GM12878 (cell line): ENCODE measurements at regions not wholly inside any gene's neighbourhood (a gene's known extent, or its start where the extent isn't known, plus 50 kb on each side); places are given as distances from the start of the nearest gene placed in this dataset.

Experiments used
- ATAC-seq: fragments of 200-7000 bp; cut with Tn5 transposase; 3 replicates; pipeline ENCODE4 v1.9.1; 2020; ENCODE audit warnings: mild to moderate bottlenecking, moderate library complexity
- BruUV-seq: library from RNA; stranded (reverse); fragments of 400-500 nt; replicated peaks from 2 replicates; lab custom pipeline; 2021; lab: Mats Ljungman, UMichigan
- CTCF ChIA-PET: fragments of 300-600 bp; sonication (Branson Sonifier 250); formaldehyde crosslinking; extraction: SDS; loops from one replicate; lab custom pipeline; 2021; ENCODE audit warnings: inconsistent platforms; lab: Yijun Ruan, JAX
- POLR2A ChIA-PET: fragments of 350-600 bp; formaldehyde crosslinking; extraction: SDS; loops from one replicate; lab custom pipeline; 2021; ENCODE audit warnings: inconsistent platforms; lab: Charles Lee
- RAD21 ChIA-PET: fragments of 300-600 bp; sonication (Branson Sonifier 250); formaldehyde crosslinking; loops from one replicate; lab custom pipeline; 2023; ENCODE audit warnings: antibody characterized with exemption; ENCODE audit not compliant: unreplicated experiment; lab: Charles Lee
- SMC1A ChIA-PET: fragments of 300-600 bp; sonication (Branson Sonifier 250); formaldehyde crosslinking; loops from one replicate; lab custom pipeline; 2023; ENCODE audit not compliant: unreplicated experiment, uncharacterized antibody; lab: Charles Lee
- DNase-seq: peaks from one replicate; pipeline ENCODE4 v3.0.0-alpha.2; 2011; ENCODE audit warnings: low read depth, low spot score
- FAIRE-seq: peaks from 3 replicates; lab custom pipeline; 2011; peaks lifted over from hg19 to GRCh38; lab: Jason Lieb, UNC
- H2AFZ ChIP-seq: 2 replicates; pipeline ENCODE4 v1.6.0; 2011; ENCODE audit warnings: low read depth, low read length, control low read depth; ENCODE audit not compliant: control insufficient read depth
- H3K27ac ChIP-seq: 2 replicates; pipeline ENCODE4 v1.5.1; 2011; ENCODE audit warnings: control low read depth; ENCODE audit not compliant: control insufficient read depth, insufficient read depth
- H3K27me3 ChIP-seq, 2 experiments: replicated peaks in 1 of 2; 2 replicates each; pipeline versions ENCODE4 v1.6.0 to v1.6.1; 2011; ENCODE audit warnings: low read length in 1 of 2; ENCODE audit not compliant: control insufficient read depth in 2 of 2, insufficient read depth in 2 of 2
- H3K36me3 ChIP-seq, 2 experiments: 2 replicates each; pipeline ENCODE4 v1.5.1; 2011; ENCODE audit warnings: low read length in 1 of 2; ENCODE audit not compliant: control insufficient read depth in 2 of 2, insufficient read depth in 2 of 2
- H3K4me1 ChIP-seq: 2 replicates; pipeline ENCODE4 v1.6.1; 2011; ENCODE audit warnings: mild to moderate bottlenecking, low read length, moderate library complexity, mixed read lengths; ENCODE audit not compliant: control insufficient read depth, insufficient read depth
- H3K4me2 ChIP-seq: 2 replicates; pipeline ENCODE4 v1.6.0; 2011; ENCODE audit warnings: control low read depth; ENCODE audit not compliant: control insufficient read depth, insufficient read depth
- H3K4me3 ChIP-seq: fragments of 200-600 bp; sonication (generic); 2 replicates; pipeline ENCODE4 v1.5.1; 2016
- H3K79me2 ChIP-seq: 2 replicates; pipeline ENCODE4 v1.6.0; 2011; ENCODE audit warnings: low read length; ENCODE audit not compliant: control insufficient read depth, insufficient read depth
- H3K9ac ChIP-seq: 2 replicates; pipeline ENCODE4 v1.8.0; 2011; ENCODE audit warnings: low read length, control low read depth, mixed read lengths; ENCODE audit not compliant: control insufficient read depth, insufficient read depth
- H3K9me3 ChIP-seq: replicated peaks from 3 replicates; pipeline ENCODE4 v1.5.1; 2011; ENCODE audit warnings: mild to moderate bottlenecking, low read length; ENCODE audit not compliant: control insufficient read depth, insufficient read depth
- H4K20me1 ChIP-seq: 2 replicates; pipeline ENCODE4 v1.6.0; 2011; ENCODE audit not compliant: control insufficient read depth, insufficient read depth
- CEBPB ChIP-seq, 2 experiments: fragments of 150-350 bp in 1 of 2; IDR thresholded peaks; 2 replicates each; pipeline ENCODE4 v1.6.1; 2012 to 2014; ENCODE audit warnings: low read depth in 2 of 2, low read length in 2 of 2, borderline replicate concordance in 1 of 2, inconsistent platforms in 1 of 2
- EZH2 ChIP-seq: IDR thresholded peaks from 2 replicates; pipeline ENCODE4 v1.6.1; 2012; ENCODE audit warnings: low read depth, mild to moderate bottlenecking, control low read depth, inconsistent platforms, low read length, borderline replicate concordance; ENCODE audit not compliant: control insufficient read depth
- GATAD2B ChIP-seq: fragments of 450-650 bp; conservative IDR thresholded peaks from 2 replicates; pipeline ENCODE4 v1.6.1; 2017; ENCODE audit warnings: low read depth, mild to moderate bottlenecking, moderate library complexity
- HDAC6 ChIP-seq: fragments of 200-600 bp; sonication (generic); IDR thresholded peaks from one replicate; pipeline ENCODE4 v1.8.0; 2017; ENCODE audit warnings: antibody characterized with exemption; ENCODE audit not compliant: unreplicated experiment
- HDGF ChIP-seq: fragments of 450-650 bp; IDR thresholded peaks from 2 replicates; pipeline ENCODE4 v1.6.1; 2016; ENCODE audit warnings: antibody characterized with exemption
- MLLT1 ChIP-seq: fragments of 450-650 bp; IDR thresholded peaks from 2 replicates; pipeline ENCODE4 v1.6.1; 2016; ENCODE audit warnings: mild to moderate bottlenecking
- MYC ChIP-seq: IDR thresholded peaks from 2 replicates; pipeline ENCODE4 v1.6.1; 2011; ENCODE audit warnings: mild to moderate bottlenecking, low read length, moderate library complexity, inconsistent platforms; ENCODE audit not compliant: insufficient read depth, insufficient replicate concordance, insufficient read length, severe bottlenecking
- NFIC ChIP-seq: IDR thresholded peaks from 2 replicates; pipeline ENCODE4 v1.6.1; 2012; ENCODE audit warnings: low read depth, mild to moderate bottlenecking, inconsistent platforms, low read length, moderate library complexity
- PAX5 ChIP-seq: IDR thresholded peaks from 2 replicates; pipeline ENCODE4 v1.6.1; 2011; ENCODE audit warnings: low read depth, low read length, borderline replicate concordance
- SMARCA5 ChIP-seq: fragments of 450-650 bp; IDR thresholded peaks from 2 replicates; pipeline ENCODE4 v1.6.1; 2017; ENCODE audit warnings: mild to moderate bottlenecking
- SREBF1 ChIP-seq: IDR thresholded peaks from 2 replicates; pipeline ENCODE4 v1.6.1; 2012; ENCODE audit warnings: mild to moderate bottlenecking, low read length
- SREBF2 ChIP-seq: IDR thresholded peaks from 2 replicates; pipeline ENCODE4 v1.6.1; 2012; ENCODE audit warnings: mild to moderate bottlenecking, low read length
- SRF ChIP-seq, 2 experiments: IDR thresholded peaks; 2 replicates each; pipeline ENCODE4 v1.6.1; 2011; ENCODE audit warnings: low read depth in 2 of 2, low read length in 2 of 2, mild to moderate bottlenecking in 1 of 2, moderate library complexity in 1 of 2
- STAT1 ChIP-seq: fragments of 450-650 bp; conservative IDR thresholded peaks from 2 replicates; pipeline ENCODE4 v1.6.1; 2014; ENCODE audit warnings: antibody characterized with exemption, mild to moderate bottlenecking
- WGBS: methylation state at CpG from one replicate; pipeline ENCODE4 v1.1.6; 2016; ENCODE audit warnings: low lambda C conversion rate; ENCODE audit not compliant: insufficient replicate concordance, insufficient coverage; ENCODE audit errors: missing lambda C conversion rate; 5-methylcytosine and 5-hydroxymethylcytosine counted together
- in situ Hi-C: fragments of 300-500 bp; cut with MboI; formaldehyde crosslinking; loops from 9 replicates; pipeline ENCODE4 v1.14.3; 2018; ENCODE audit warnings: mixed read lengths
- intact Hi-C: fragments of 100-400 bp; cut with micrococcal nuclease; formaldehyde crosslinking; loops from one replicate; pipeline ENCODE4 v1.14.2; 2022; ENCODE audit not compliant: unreplicated experiment

DNA sequence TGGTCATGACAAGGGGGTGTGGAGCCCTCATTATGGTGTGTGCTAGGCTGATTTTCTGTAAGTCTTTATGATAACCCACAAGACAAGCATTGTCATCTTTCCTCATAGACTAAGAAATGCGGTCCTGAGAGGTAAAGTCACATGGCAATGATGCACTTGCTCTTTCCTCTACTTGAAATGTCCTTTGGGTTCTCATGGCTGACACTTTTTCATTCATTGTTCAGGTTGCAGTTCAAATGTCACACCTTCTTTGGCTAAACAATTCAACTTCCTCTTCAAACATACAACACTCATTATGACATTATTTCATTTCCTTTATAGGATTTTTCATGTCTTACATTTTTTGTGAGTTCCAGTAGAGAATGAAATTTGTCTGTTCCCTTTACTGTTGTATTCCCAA, 323.6 kb upstream of the PRR16 start:
- ATAC-seq (no peak), DNase-seq (no peak), FAIRE-seq (no peak)
- ChIA-PET CTCF (no interaction called here), RAD21 (no interaction called here), SMC1A (no interaction called here), POLR2A (no interaction called here)
- Histone ChIP-seq H3K4me2 (no peak overlapping the region), H3K9ac (no peak overlapping the region), H3K27me3 (no peaks in the 10 kb centered on the region), H3K27ac (no peak overlapping the region), H4K20me1 (no peaks in the 10 kb centered on the region), H3K4me3 (no peak overlapping the region), H3K36me3 (no peaks in the 10 kb centered on the region), H3K9me3 (no peaks in the 10 kb centered on the region), H2AFZ (no peak overlapping the region), H3K4me1 (no peaks in the 10 kb centered on the region), H3K79me2 (no peaks in the 10 kb centered on the region)
- intact Hi-C loops (no loop called here), in situ Hi-C loops (no loop called here)
- TF ChIP-seq SMARCA5 = no peak
- TF ChIP-seq SREBF1 = no peak
- no peak for TF ChIP-seq HDGF
- no peak for TF ChIP-seq STAT1
- no peak for TF ChIP-seq PAX5
- no peak for TF ChIP-seq EZH2
- no peak for TF ChIP-seq MYC
- TF ChIP-seq HDAC6 = no peak
- TF ChIP-seq SREBF2 = no peak
- no peak for TF ChIP-seq GATAD2B
- TF ChIP-seq NFIC = no peak
- no peak for TF ChIP-seq SRF (IDR thresholded peaks at IDR 0.05; ENCODE audit: low read depth in 2 of 2, low read length in 2 of 2)
- no peak for TF ChIP-seq CEBPB (IDR thresholded peaks at IDR 0.05; ENCODE audit: borderline replicate concordance in 1 of 2, low read depth in 2 of 2, low read length in 2 of 2)
- no peak for TF ChIP-seq MLLT1
- no TSS peak for BruUV-seq
- 11% methylated on average over 1 of the region's 1 CpG for WGBS
